Fibroblast of gingiva (primary cell): ENCODE measurements at regions not wholly inside any gene's neighbourhood (a gene's known extent, or its start where the extent isn't known, plus 50 kb on each side); places are given as distances from the start of the nearest gene placed in this dataset.
"Not testable (repeated sequence)": the region's sequence is repeated elsewhere in the genome, so short reads cannot be mapped to it uniquely, and the experiment has no call there.

Source experiments
- DNase-seq: peaks from one replicate; pipeline ENCODE4 v3.0.0-alpha.2; 2011; ENCODE audit warnings: low read depth

DNA sequence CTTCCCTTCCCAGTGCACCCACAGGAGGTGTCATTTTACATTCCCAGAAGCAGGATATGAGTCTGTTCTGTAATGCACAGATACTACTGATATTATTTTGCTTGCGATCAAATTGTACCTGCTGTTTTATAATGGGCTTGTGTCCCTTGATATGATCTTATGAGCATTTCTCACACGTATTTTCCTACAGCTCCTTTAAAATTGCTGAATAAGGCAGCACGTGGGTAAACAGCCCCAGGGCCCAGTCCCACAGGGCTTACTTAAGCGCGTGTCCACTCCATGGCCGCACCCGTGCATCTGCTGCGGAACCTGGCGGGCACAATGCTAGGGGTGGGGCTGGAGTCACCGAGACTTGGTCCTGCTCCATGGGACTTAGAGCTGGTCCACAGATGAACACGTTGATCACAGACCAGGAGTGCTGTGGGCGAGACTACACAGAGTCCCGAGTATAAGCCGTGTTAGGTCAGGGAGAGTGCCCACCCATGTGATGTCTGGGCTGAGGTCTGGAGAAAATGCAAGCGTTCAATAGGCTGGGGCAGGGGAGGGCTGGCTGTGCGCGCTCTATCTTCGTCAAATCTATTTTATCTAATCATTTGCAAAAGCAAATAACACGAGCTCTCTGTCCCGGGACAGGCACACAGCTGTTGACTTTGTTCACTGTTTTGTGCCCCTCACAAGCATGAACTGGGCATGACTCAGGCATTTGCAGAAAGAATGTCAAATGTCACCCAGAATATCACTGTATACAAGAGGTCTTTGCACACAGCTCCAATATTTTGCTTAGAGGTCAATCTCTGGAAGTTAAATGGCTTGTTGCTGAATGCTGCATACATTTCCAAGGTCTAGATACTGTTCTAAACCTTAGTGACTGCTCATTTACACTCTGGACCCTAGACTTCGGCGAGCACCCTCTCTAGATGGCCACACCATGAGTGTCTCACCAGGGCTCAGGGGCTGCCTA, 119.3 kb downstream of the CRYAA start:
- DNase-seq: no peak

- no peak for DNase-seq
Observed at GRCh38 chr21:43287111-43287760, 118.4 kb downstream of the CRYAA start.

GRCh38 chr21:43286196-43286595, 117.4 kb downstream of the CRYAA start:
- no peak for DNase-seq

- no peak for DNase-seq
Observed at GRCh38 chr21:43284700-43285099, 115.9 kb downstream of the CRYAA start.

GRCh38 chr21:43284238-43284637, 115.4 kb downstream of the CRYAA start:
- DNase-seq: no peak

- DNase-seq: not testable (repeated sequence)
Observed at GRCh38 chr21:43283925-43284221, 115.1 kb downstream of the CRYAA start.

- DNase-seq: no peak
Observed at GRCh38 chr21:43283136-43283924, 114.5 kb downstream of the CRYAA start.

GRCh38 chr21:43282358-43283120, 113.7 kb downstream of the CRYAA start:
- no peak for DNase-seq

GRCh38 chr21:43281661-43282357, 113.0 kb downstream of the CRYAA start:
- no peak for DNase-seq

DNA sequence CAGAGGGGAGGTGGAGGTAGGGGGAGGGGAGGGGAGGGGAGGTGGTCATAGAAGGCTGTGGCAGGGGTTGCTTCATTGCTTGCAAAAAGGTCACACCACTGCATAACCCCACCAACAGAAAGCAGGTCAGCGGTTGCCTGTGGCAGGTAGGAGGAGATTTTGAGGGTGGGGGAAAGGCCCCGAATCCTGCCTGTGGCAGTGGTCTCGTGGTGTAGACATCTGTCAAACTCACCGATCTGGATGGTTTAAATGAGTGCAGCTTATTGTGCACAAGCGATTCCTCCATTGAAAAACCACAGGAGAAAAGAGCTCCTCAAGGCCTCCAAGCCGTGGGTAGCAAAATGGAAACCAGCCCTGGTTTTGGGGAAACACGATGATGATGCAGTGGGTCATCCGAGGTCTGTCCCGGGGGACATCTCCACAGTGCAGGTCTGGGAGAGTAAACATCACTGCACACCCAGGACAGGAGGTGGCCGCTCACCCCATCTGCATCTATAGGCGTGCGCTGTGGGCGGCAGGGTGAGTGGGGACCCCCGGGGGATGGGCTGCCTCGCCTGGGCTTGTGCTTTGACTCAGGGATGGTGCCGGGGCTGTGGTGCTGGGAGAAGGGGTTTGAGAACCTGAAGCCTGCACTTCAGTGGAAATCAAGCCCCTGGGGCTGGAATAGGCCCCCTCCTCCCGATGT, 112.3 kb downstream of the CRYAA start:
- no peak for DNase-seq

GRCh38 chr21:43279578-43279894, 110.7 kb downstream of the CRYAA start:
- DNase-seq: no peak

DNA sequence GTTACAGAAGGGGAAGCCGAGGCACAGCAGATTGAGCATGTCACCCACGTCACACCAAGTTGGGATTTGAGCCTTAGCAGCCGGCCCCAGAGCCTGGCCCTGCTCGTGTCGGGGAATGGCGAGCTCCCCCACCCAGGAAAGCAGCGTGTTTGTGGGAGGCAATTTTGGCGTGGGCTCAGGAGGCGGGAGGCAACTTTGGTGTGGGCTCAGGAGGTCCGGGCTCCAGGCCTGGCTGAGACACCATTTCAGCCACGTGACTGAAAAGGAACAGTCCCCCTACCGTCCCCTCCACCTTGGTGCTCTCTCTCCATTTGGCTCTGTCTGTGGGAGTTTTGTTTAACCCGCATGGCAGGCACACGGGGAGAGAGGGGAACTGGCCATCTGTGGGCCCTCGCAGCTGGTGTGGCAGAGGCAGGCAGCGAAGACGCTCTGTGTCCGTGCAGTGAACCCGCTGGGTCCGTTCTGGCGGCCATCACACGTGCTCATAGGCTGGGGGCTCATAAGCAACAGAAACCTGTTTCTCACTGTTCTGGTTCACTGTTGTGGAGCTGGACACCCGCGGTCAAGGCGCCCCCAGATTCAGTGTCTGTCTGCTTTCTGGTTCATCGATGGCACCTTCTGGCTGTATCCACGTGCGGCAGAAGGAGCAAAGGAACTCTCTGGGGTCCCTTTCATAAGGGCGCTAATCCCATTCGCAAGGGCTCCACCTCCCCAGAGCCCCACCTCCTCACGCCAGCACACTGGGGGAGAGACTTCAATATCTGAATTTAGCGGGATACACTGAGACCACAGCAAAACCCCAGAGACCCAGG, 110.2 kb downstream of the CRYAA start:
- DNase-seq: no peak

DNA sequence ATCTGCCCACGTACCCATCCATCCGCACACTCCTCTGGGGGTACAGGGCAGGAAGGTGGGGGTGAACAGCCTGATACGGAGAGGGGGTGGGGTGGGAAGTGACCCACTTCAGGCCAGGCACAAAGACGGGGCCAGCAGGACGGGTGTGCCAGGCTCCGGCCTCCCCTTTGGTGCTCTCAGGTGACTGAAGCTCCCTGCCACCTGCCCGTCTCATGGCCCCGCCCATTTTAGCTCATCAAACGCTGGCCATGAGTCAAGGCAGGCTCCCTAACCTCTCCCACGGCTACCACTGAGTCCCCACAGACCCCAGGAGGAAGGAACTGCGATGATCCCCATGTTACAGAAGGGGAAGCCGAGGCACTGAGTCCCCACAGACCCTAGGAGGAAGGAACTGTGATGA, 109.6 kb downstream of the CRYAA start:
- no peak for DNase-seq

- no peak for DNase-seq
Observed at GRCh38 chr21:43277481-43278351, 108.9 kb downstream of the CRYAA start.

DNA sequence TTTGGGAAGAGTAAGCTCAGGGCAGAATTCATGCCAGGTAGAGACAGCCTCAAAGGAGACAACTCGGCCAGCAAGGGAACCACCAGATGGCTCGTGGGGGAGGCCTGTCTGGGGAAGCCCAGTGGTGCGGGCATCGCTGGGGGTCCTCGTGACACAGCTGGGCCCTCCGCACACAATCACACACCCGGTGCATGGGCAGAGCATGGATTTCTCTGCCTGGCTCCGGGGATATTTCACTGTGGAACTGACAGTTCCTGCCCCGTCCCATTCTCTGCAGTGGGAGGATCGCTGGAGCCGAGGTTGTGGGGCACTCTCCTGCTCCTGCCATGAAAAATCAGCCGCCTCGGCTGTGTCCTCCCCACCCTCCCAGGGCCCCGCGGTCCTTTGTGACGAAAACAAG, 108.0 kb downstream of the CRYAA start:
- DNase-seq: no peak

DNA sequence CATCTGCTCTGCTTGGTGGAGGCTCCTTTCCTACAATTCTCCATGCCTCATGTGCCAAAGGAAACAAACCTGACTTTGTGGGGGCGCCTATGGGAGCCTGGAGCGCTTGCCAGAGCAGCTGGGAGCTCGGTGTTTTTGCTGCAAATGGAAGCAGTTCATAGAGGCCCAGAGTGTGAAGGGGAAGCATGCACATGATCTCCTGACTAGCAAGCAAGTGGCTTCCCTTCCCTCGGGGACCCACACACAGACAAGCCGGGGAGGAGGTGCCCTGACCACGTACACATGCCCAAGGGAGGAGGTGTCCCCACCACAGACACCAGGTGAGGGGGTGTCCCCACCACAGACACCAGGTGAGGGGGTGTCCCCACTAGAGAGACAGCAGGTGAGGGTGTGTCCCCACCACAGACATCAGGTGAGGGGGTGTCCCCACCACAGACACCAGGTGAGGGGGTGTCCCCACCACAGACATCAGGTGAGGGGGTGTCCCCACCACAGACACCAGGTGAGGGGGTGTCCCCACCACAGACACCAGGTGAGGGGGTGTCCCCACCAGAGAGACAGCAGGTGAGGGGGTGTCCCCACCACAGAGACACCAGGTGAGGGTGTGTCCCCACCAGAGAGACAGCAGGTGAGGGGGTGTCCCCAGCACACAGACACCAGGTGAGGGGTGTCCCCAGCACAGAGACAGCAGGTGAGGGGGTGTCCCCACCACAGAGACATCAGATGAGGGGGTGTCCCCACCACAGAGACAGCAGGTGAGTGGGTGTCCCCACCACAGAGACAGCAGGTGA, 106.8 kb downstream of the CRYAA start:
- no peak for DNase-seq

GRCh38 chr21:43274946-43275310, 106.1 kb downstream of the CRYAA start:
- no peak for DNase-seq
